Ishikawa (cell line): ENCODE measurements at regions not wholly inside any gene's neighbourhood (a gene's known extent, or its start where the extent isn't known, plus 50 kb on each side); places are given as distances from the start of the nearest gene placed in this dataset.

Experiments
- CEBPB ChIP-seq: IDR thresholded peaks from 2 replicates; pipeline ENCODE4 v1.6.1; 2012
- CREB1 ChIP-seq: IDR thresholded peaks from 2 replicates; pipeline ENCODE4 v1.6.1; 2012; ENCODE audit warnings: low read depth
- EGR1 ChIP-seq: IDR thresholded peaks from 2 replicates; pipeline ENCODE4 v1.6.1; 2012
- EP300 ChIP-seq: IDR thresholded peaks from 2 replicates; pipeline ENCODE4 v1.6.1; 2012; ENCODE audit warnings: borderline replicate concordance
- FOXM1 ChIP-seq: IDR thresholded peaks from 2 replicates; pipeline ENCODE4 v1.6.1; 2012; ENCODE audit warnings: low read depth, borderline replicate concordance
- MAX ChIP-seq: IDR thresholded peaks from 2 replicates; pipeline ENCODE4 v1.6.1; 2012
- NFIC ChIP-seq: IDR thresholded peaks from 2 replicates; pipeline ENCODE4 v1.6.1; 2012
- RAD21 ChIP-seq: IDR thresholded peaks from 2 replicates; pipeline ENCODE4 v1.6.1; 2012; ENCODE audit warnings: low read depth
- REST ChIP-seq: IDR thresholded peaks from 2 replicates; pipeline ENCODE4 v1.6.1; 2012; ENCODE audit warnings: low read depth, mild to moderate bottlenecking
- TAF1 ChIP-seq: IDR thresholded peaks from 2 replicates; pipeline ENCODE4 v1.6.1; 2012; ENCODE audit warnings: low read depth, mild to moderate bottlenecking
- TCF12 ChIP-seq: IDR thresholded peaks from 2 replicates; pipeline ENCODE4 v1.6.1; 2012; ENCODE audit warnings: low read depth
- TEAD4 ChIP-seq: IDR thresholded peaks from 2 replicates; pipeline ENCODE4 v1.6.1; 2012
- USF1 ChIP-seq: IDR thresholded peaks from 2 replicates; pipeline ENCODE4 v1.6.1; 2012
- YY1 ChIP-seq: IDR thresholded peaks from 2 replicates; pipeline ENCODE4 v1.6.1; 2012; ENCODE audit warnings: low read depth
- ZBTB7A ChIP-seq: IDR thresholded peaks from 2 replicates; pipeline ENCODE4 v1.6.1; 2012; ENCODE audit warnings: low read depth

- no peak for TF ChIP-seq EP300
- TF ChIP-seq RAD21: no peak
- no peak for TF ChIP-seq NFIC
- no peak for TF ChIP-seq CEBPB
- TF ChIP-seq ZBTB7A: no peak
- TF ChIP-seq FOXM1: no peak
- no peak for TF ChIP-seq REST
- no peak for TF ChIP-seq TAF1
- no peak for TF ChIP-seq TCF12
- no peak for TF ChIP-seq USF1
- no peak for TF ChIP-seq EGR1
- no peak for TF ChIP-seq MAX
- no peak for TF ChIP-seq CREB1
These were observed 316.3 kb upstream of the STAC start for GRCh38 chr3:36063992-36064391.

- TF ChIP-seq REST (no peak), CREB1 (no peak), YY1 (no peak), TEAD4 (no peak), EP300 (no peak), MAX (no peak), NFIC (no peak), EGR1 (no peak), TAF1 (no peak), ZBTB7A (no peak), USF1 (no peak), RAD21 (no peak), CEBPB (no peak), FOXM1 (no peak), TCF12 (no peak)
These were observed 315.0 kb upstream of the STAC start for GRCh38 chr3:36065321-36065720.

- TF ChIP-seq REST: no peak
- no peak for TF ChIP-seq TEAD4
- no peak for TF ChIP-seq CREB1
- TF ChIP-seq EGR1: no peak
- no peak for TF ChIP-seq CEBPB
- no peak for TF ChIP-seq YY1
- no peak for TF ChIP-seq TCF12
- TF ChIP-seq RAD21: no peak
- TF ChIP-seq MAX: no peak
- no peak for TF ChIP-seq TAF1
- TF ChIP-seq NFIC: no peak
- TF ChIP-seq FOXM1: no peak
- no peak for TF ChIP-seq ZBTB7A
- TF ChIP-seq USF1: no peak
- no peak for TF ChIP-seq EP300
These were observed 304.8 kb upstream of the STAC start for GRCh38 chr3:36075491-36075890.

- TF ChIP-seq YY1 (no peak), CEBPB (0 out of 2 replicates have a peak, but pooled peaks have one; percentile 9)
These were observed 303.0 kb upstream of the STAC start for GRCh38 chr3:36077320-36077719.
